HEK293 (cell line): ENCODE measurements at regions not wholly inside any gene's neighbourhood (a gene's known extent, or its start where the extent isn't known, plus 50 kb on each side); places are given as distances from the start of the nearest gene placed in this dataset.

ENCODE experiments used
- BCL11A ChIP-seq: fragments of 450-650 bp; formaldehyde crosslinking; IDR thresholded peaks from 2 replicates; pipeline ENCODE4 v1.5.1; 2016; ENCODE audit warnings: low read depth, missing biosample characterization, missing genetic modification characterization
- CTCF ChIP-seq: fragments of 450-650 bp; formaldehyde crosslinking; IDR thresholded peaks from 2 replicates; pipeline ENCODE4 v1.5.1; 2016; ENCODE audit warnings: missing biosample characterization, missing genetic modification characterization
- REST ChIP-seq: fragments of 450-650 bp; formaldehyde crosslinking; IDR thresholded peaks from 2 replicates; pipeline ENCODE4 v1.5.1; 2016; ENCODE audit warnings: missing biosample characterization, missing genetic modification characterization
- ZNF121 ChIP-seq: fragments of 450-650 bp; formaldehyde crosslinking; IDR thresholded peaks from 2 replicates; pipeline ENCODE4 v1.5.1; 2016; ENCODE audit warnings: missing biosample characterization, missing genetic modification characterization
- ZNF398 ChIP-seq: fragments of 450-650 bp; formaldehyde crosslinking; IDR thresholded peaks from 2 replicates; pipeline ENCODE4 v1.5.1; 2017; ENCODE audit warnings: missing biosample characterization, missing genetic modification characterization
- ZNF639 ChIP-seq: fragments of 450-650 bp; formaldehyde crosslinking; IDR thresholded peaks from 2 replicates; pipeline ENCODE4 v1.5.1; 2016; ENCODE audit warnings: missing biosample characterization, missing genetic modification characterization

GRCh38 chr12:108419949-108420348, 80.8 kb upstream of the CMKLR1 start:
- no peak for TF ChIP-seq CTCF (tag by site-specific recombination)
- no peak for TF ChIP-seq BCL11A
- TF ChIP-seq ZNF121 (tag by site-specific recombination), result no peak
- no peak for TF ChIP-seq REST (tag by site-specific recombination)
- no peak for TF ChIP-seq ZNF398 (tag by site-specific recombination)
- no peak for TF ChIP-seq ZNF639 (tag by site-specific recombination)
